CD4-positive, alpha-beta T cell treated with Interferon gamma for 1 hour (primary cell): ENCODE measurements at regions not wholly inside any gene's neighbourhood (a gene's known extent, or its start where the extent isn't known, plus 50 kb on each side); places are given as distances from the start of the nearest gene placed in this dataset.

Source experiments
- DNase-seq: peaks from one replicate; pipeline ENCODE4 v3.0.0-alpha.2; 2020

GRCh38 chr2:181771356-181771755 is 91.0 kb upstream of the NEUROD1 start:
- no peak for DNase-seq

- DNase-seq: no peak
Observed at GRCh38 chr2:181772334-181772733, 92.0 kb upstream of the NEUROD1 start.

GRCh38 chr2:181772777-181773176 is 92.5 kb upstream of the NEUROD1 start:
- no peak for DNase-seq

DNA sequence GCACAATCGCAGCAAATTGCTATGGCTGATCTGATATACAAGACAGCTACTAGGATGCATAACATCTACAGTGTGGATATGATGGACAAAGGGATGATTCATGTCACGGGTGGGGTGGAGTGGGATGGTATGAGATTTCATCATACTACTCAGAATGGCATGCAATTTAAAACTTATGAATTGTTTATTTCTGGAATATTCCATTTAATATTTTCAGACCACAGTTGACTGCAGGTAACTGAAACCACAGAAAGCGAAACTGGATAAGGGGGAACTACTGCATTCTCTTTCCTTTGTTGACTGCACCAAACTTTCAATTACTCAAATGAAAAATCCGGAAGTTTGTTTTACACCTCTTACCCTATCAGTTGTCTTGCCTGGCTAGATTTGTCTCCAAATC is 94.4 kb upstream of the NEUROD1 start:
- no peak for DNase-seq

- DNase-seq: no peak
Observed at GRCh38 chr2:181776336-181776735, 96.0 kb upstream of the NEUROD1 start.

DNA sequence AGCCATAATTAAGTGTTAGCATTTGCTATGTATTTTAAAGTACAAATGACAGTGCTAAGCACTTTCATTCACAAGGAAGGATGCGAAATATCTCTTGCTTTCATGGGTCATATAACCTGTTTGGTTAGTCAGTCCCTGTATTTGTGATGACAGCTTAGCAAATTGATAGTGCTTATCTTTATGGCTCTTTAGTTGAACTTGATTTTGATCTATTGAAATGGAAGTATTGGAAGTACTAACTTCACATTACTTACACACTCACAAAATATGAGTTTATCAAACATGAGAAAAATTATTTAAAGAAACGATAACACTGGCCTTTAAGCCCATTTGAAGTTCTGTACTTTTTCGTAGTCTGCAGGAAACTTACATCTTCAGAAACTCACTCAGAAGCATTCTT is 97.4 kb upstream of the NEUROD1 start:
- DNase-seq: no peak

DNA sequence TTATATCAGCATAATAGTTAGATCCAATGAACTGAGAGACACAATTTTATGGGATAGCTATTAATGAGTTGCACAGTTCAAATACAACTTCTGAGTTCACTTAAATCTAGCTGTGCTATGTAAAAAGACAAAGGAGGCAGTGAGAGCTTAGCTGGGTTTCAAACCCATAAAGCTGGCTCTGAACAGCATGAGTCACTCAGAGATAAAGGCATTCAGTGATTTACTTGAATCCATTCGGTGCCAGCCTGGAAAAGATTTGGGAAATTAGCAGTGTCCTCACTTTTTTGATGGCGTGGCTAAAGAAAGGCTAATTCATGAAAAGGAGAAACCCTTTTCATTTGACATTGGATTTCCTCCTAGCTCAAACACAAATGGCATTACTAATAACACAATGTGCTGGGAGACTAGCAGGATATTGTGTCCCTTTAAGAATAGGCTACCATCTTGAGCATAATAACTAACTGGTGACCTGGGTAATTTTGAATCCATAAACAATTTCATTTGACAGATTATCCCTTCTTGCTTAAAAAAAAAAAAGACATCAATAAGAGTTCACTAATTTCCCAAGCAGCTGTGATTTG is 98.4 kb upstream of the NEUROD1 start:
- no peak for DNase-seq

DNA sequence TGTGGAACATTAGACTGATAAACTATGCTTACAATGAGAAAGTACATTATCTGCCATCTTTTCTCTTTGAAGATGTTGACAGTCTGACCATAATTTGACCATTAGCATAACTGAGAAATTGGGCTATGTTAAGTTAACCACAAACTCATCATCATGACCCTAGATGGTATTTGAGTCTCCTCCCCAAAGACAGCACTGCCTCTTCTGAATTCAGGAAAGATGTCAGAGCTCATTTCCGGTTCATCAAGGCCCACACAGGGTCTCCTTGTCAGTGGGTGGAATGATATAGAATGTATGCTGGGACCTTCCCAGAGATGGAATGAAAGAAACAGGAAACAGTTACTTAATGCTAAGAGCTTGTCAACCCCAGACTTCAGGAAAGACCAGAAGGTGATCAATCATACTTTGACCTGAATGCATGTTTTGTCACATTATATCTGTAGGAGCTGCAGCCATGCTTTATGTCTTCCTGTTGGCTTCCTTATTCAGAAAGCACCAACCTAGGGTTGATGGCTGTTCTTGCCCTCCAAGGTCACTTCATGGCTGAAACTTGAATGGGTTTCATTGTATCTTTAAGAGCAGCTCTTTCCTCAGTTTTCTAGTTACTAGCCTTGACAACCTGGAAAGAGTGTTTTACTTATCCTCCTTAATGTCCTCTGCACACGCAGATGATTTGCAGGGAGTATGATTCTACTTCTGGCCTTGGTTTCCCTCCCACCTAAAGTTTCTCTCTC is 99.1 kb upstream of the NEUROD1 start:
- DNase-seq: no peak

DNA sequence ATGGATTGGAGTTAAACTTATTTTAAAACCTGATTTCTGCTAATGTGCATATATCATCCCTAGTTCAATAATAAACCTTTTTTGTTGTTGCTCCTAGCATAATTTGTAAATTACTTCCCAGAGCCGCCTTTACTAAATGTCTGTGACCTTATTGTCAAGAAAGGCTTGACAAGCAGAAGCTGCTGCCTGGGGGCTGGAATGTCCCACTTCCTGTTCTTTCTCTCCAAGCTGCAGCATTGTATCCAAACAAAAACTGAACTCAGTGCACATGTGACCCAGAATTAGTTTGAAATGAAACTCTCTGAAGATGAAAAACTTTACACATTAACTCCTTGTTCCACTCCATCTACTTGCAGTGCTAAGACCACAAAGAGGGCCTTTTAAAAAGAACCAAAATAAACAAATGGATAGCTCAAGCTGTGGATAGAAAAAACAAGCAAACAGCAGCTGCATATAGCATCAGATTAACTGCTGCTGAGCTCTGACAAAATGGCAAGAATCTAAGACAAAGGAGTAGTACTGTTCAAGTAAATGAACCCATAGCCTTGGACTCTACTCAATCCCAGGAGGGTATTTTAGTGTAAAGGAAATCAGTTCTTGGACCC is 99.8 kb upstream of the NEUROD1 start:
- DNase-seq: no peak

- DNase-seq: no peak
Observed at GRCh38 chr2:181780657-181781056, 100.3 kb upstream of the NEUROD1 start.

DNA sequence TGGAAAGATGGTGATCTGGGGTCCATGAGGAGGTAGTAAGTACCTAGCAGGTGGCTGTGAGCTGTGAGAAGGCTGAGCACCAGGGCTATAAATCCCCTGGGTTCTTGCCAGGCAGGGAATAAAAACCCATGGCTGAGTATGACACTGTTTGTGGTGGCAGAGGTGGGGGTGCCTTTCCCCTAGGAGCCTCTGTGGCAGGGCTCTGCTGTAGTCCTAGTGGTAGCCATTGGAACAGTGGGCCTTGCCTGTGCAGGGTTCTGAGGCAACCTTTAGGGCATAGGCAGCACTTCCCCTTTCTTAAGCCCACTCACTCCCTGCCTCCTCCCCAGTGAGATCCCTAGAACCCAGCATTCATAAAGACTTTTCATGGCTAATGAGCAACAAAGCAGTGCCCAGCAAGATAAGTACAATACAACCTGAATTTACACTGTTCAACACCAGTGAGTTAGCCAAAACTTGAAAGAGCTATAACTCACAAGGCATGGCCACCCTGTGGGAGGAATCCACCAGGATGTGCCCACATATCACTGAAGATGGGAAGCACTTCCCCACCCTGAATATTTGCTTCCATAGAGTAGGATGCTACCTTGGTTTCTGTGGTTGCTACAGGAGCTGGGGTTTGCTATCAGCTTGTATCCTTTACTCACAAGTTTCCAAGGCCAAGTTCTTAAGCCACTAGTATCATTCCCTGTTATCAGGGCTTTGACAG is 100.9 kb upstream of the NEUROD1 start:
- no peak for DNase-seq

- DNase-seq: no peak
Observed at GRCh38 chr2:181782660-181783059, 102.3 kb upstream of the NEUROD1 start.

GRCh38 chr2:181784556-181784955 is 104.2 kb upstream of the NEUROD1 start:
- no peak for DNase-seq

- no peak for DNase-seq
Observed at GRCh38 chr2:181785691-181786344, 105.5 kb upstream of the NEUROD1 start.

GRCh38 chr2:181786371-181787228 is 104.9 kb upstream of the ITPRID2 start:
- DNase-seq: no peak

- no peak for DNase-seq
Observed at GRCh38 chr2:181787310-181788048, 104.1 kb upstream of the ITPRID2 start.

DNA sequence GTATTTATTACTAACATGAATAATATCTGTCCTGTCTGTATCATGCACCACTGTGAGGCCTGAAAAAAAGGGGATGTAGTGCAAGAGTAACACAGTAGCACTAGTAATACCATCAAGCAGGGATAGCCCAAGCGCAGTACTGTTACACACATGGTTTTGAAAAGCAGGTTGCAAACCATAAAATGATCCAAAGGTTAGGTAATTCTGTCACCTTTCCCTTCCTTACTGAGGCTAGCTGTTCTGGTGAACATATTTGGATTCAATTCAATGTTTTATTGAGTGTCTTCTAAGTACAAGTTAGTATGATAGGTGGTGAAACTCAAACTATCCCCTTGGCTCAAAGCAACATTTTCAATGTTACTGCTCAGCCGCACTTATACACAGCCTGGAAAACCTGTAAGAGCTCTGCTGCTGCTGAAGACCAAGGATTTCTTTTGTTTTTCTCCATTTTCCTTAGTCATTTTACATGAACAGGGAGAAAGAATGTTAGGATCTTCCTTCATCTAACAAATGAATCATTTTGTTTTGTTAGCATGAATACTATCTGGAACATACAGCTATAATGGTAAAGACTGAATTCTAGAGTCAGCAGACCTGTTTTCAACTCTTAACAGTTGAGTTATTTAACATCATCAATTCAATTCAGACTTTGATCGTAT is 102.5 kb upstream of the ITPRID2 start:
- no peak for DNase-seq

DNA sequence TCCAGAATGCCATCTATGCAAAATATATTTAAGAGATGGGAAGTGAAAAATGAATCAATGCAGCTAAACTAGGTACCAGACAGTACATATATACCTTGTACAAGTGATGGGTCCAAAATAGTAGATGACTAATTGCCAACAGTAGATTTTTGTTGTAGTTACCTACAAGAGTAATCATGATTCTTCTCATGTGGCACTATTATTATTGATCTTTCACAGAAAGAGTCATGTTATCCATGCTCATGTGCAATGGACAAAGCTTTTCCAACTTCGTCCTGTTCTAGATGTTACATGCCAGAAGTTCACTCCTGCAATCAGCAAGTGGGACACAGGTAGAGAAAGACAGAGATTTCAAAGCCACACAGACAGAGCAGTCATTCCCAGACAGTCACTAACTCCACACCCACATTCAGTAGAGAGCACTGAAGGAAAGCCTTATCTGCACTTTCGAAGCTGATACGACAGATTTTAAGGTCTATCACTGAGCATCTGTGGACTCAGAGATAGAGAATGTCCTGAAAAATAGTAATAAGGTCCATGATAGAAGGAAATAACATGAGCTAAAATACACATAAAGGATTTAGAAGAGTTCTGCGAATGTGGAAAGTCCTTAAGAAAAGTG is 101.6 kb upstream of the ITPRID2 start:
- DNase-seq: no peak

DNA sequence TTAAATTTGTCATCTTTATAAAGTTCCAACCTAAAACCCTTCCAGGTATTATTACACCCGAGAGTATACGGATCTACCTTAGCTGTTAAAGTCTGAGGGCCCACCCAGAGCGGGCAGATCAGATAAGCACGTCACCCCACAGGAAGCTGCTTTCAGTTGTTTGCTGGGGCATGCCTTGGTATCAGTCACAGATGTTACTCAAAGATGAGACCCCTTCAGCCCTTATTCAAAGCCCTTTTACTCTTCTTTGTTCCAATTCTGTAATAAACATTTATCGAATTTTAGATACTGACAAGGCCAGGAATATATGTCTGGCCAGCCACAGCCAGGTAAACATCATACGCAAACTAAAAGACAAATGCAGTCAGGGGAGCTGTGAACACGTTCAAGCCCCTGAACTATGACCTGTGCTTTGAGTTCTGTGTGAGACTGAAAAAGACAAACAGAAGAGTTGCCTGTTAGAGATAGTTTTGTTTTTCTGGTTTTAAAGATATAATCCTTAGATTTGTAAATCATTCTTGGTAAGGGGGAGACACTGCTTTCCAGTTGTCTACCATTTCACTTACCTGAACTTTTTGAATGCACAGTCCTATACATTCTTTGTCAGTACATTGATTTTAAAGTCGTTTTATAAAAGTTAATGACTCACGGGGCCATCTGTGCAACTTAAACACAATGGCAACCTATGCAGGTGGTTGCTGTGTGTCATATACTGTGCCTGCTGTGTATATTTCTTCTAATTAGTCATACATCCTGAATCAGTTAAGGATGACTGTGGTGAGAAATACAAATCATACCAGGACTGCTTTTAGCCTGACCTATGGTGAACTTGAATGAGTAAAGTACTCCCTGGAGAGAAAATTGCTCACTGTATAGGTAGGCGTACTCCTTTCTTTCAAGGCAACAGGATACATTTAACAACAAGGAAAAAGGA is 100.5 kb upstream of the ITPRID2 start:
- DNase-seq: no peak
